Dedifferentiated amniotic fluid mesenchymal stem cell (primary cell): ENCODE measurements at regions not wholly inside any gene's neighbourhood (a gene's known extent, or its start where the extent isn't known, plus 50 kb on each side); places are given as distances from the start of the nearest gene placed in this dataset.

Source experiments
- DNase-seq: peaks from one replicate; pipeline ENCODE4 v3.0.0-alpha.2; 2016; ENCODE audit errors: extremely low spot score

- no peak for DNase-seq
Observed at GRCh38 chrX:38991656-38992440, 190.6 kb downstream of the MID1IP1 start.

GRCh38 chrX:38992441-38993096 is 191.3 kb downstream of the MID1IP1 start:
- DNase-seq, result no peak

DNA sequence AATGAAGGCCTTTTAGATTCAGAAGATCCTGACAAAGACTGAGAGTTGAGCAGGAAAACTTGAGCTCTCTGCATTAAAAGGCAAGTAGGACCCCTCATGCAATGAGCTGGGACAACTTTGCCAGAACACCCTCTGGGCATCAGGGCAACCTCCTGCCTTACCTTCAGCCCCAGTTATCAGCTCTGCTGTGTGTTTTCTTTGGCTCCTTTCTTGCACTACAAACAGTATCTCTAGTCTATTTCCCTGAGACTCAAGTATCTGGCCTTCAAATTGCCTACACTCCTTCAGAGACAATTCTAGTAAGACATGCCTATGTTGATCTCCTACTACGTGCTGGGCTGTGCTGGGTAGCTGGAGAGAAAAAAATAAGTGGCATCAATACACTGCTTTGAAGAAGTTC is 192.2 kb downstream of the MID1IP1 start:
- no peak for DNase-seq

DNA sequence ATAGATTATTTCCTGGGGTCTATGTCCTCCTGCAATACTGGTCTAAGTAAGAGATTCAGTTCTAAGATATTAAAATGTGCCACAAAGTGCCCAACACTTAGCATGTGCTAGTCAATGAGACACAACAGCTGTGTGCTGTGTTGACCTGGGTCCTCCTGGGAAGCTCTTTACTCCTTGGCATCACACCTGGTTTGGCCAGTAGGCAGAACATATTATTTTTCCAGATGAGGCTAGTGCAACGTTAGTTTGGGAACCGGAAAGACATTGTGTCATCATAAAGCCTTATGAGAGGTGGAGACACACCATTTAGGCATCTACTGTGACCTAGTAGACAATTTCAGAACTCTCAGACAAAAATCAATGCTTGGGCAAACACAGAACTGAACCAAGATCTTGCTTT is 197.8 kb downstream of the MID1IP1 start:
- no peak for DNase-seq

- no peak for DNase-seq
Observed at GRCh38 chrX:38999967-39000745, 198.9 kb downstream of the MID1IP1 start.

GRCh38 chrX:39000802-39001201 is 199.5 kb downstream of the MID1IP1 start:
- DNase-seq, result no peak

DNA sequence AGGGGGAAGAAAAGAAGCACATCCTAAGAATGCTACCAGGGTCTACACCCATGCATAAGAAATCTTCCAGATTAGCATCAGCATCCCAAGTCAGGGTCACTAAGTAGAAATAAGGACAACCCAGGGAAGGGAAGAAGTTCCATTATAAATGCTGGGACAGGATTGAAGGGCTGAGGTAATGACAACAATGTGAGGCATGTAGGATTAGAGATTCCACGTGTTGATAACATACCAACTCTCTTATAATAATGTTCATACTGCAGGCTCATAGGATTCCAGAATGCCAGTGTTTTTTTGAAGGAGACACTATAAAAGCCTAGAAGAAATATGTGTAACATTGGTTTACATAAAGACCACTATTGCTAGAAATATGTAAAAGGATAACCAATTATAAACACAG is 201.2 kb downstream of the MID1IP1 start:
- no peak for DNase-seq

DNA sequence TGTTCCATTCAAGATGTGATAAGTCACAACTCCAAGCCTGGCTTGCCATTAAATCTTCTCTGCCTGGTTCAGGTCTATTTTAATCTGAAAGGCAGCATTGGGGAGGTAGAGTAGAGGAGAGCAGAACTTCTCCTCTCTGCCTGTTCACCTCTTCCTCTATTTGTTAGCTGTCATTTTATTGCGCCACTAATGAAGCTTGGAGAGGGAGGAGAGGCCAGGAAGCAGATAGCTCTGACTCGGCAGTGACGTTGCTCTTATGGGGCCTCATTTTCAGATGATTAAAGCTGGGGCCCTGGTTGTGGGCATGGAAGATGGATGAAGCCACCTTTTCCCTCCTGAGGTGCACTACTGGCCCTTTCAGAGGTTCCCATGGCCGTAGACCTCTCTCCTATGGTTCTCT is 207.3 kb downstream of the MID1IP1 start:
- no peak for DNase-seq

GRCh38 chrX:39011454-39012221 is 210.4 kb downstream of the MID1IP1 start:
- no peak for DNase-seq

- DNase-seq, result peak; percentile 47
Observed at GRCh38 chrX:39012621-39013111, 211.4 kb downstream of the MID1IP1 start.

DNA sequence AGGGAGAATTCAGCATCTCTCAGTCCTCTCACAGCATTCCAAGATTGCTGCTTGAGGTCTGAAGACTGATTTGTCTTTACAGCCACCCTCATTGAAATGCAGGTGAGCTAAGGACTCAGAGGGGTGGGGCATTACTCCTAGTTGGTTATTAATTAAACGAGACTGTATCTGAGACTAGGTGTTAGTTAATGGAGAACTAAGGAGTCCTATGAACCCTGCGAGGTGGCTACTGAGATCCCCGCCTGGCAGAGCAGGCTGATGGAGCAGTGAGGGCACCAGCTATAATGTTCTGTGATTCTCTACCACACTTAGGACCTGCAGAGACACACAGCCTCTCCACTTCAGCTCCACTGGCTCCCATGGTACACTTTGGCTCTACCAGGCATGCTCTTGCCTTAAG is 215.3 kb downstream of the MID1IP1 start:
- no peak for DNase-seq

- DNase-seq, result no peak
Observed at GRCh38 chrX:39017077-39017476, 215.8 kb downstream of the MID1IP1 start.

GRCh38 chrX:39017716-39018115 is 216.5 kb downstream of the MID1IP1 start:
- no peak for DNase-seq

DNA sequence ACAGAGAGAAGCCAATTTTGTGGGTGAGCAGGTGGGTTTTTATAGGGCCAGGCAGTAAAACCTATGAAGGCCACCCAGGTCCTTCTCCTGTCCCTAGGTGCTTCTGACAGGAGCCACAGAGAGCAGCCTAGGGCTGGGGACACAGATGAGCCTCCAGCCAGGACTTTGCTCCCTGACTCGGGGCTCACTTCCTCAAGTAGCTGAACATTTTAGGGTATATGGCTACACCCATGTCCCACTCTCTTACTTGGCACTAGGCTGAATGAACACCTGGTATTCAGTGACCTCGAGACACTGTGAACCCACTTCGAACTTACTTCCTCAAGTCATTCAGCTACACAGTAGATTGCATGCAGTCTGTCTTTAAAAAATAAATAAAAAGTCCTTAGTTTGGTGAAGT is 217.3 kb downstream of the MID1IP1 start:
- no peak for DNase-seq

GRCh38 chrX:39019056-39019455 is 217.8 kb downstream of the MID1IP1 start:
- DNase-seq, result no peak

DNA sequence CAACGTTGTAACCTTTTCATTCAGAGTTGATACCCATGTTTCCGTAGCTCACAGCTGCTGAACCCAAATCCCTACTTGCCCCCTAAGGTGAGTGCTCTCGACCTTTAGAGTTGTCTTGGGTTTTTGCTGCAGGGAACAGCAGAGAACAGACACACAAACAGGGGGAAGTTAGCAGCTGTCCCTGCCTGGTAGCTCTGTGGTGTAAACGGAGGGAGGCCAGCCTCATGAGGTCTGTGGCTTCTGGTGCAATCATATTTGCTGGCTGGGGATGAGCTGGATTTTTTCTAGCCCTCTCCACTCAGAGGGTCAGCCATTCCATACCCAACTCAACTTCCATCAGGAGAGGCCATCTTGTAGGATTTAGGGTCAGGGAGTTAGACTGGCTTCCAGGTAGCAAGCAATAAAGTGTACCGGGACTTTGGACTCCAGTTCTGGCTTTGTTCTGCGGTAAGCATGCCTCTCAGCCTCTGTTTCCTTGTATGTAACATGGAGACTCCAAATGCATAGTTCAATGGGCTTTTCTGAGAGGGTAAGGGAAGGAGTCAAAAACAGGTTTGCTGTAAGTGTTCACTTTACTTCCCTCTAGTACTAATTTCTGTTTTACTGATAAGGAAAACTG is 218.9 kb downstream of the MID1IP1 start:
- DNase-seq, result no peak

- DNase-seq, result no peak
Observed at GRCh38 chrX:39022106-39022505, 220.8 kb downstream of the MID1IP1 start.

DNA sequence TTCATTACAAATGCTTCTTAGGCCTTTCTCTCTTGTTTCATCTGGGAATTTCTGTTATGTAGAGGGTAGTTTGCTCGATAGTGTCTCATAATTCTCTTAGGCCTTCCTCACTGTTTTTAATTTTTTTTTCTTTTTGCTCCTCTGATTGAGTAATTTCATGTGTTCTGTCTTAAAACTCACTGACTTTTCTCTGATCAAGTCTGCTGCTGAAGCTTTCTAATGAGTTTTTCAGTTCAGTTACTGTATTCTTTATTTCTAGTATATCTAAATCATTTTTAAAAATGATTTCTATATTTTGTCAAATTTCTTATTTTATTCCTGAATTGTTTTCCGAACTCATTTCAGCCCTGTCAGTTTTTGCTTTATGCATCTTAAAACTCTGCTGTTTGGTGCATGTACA is 228.0 kb downstream of the MID1IP1 start:
- no peak for DNase-seq

- no peak for DNase-seq
Observed at GRCh38 chrX:39030636-39031035, 229.4 kb downstream of the MID1IP1 start.

GRCh38 chrX:39039890-39040289 is 238.6 kb downstream of the MID1IP1 start:
- no peak for DNase-seq

GRCh38 chrX:39043838-39044550 is 242.7 kb downstream of the MID1IP1 start:
- no peak for DNase-seq
